T-cell (primary cell): ENCODE measurements at regions not wholly inside any gene's neighbourhood (a gene's known extent, or its start where the extent isn't known, plus 50 kb on each side); places are given as distances from the start of the nearest gene placed in this dataset.

Experiments used
- ATAC-seq, 4 experiments: fragments of 200-7000 bp in 3 of 4; fragments of 150-1000 bp in 1 of 4; cut with Tn5 transposase; replicated peaks in 1 of 4; 1 replicate in 3 of 4; 2 replicates in 1 of 4; pipeline ENCODE4 v1.10.0; 2021; ENCODE audit warnings: moderate library complexity in 3 of 4, mild to moderate bottlenecking in 2 of 4, moderate number of reproducible peaks in 1 of 4
- CTCF ChIA-PET, 2 donors: fragments of 300-600 bp; sonication (Branson Sonifier 250); formaldehyde crosslinking; loops; one replicate each; lab custom pipeline; 2022; ENCODE audit warnings: antibody characterized with exemption in 2 of 2; lab: Charles Lee
- POLR2A ChIA-PET, 2 donors: fragments of 300-600 bp; sonication (Branson Sonifier 250); formaldehyde crosslinking; loops; one replicate each; lab custom pipeline; 2022; ENCODE audit warnings: antibody characterized with exemption in 2 of 2; lab: Charles Lee
- DNase-seq, 35 experiments: peaks; one replicate each; pipeline versions ENCODE4 v3.0.0 to v3.0.0-alpha.2; 2013 to 2023
- H3K27ac ChIP-seq: one replicate; pipeline ENCODE4 v1.5.1; 2013; ENCODE audit warnings: low read length
- H3K27me3 ChIP-seq, 2 experiments: replicated peaks in 1 of 2; 1 replicate in 1 of 2; 2 replicates in 1 of 2; pipeline versions ENCODE4 v1.6.1 to v1.7.0; 2013; ENCODE audit warnings: low read length in 1 of 2, mixed read lengths in 1 of 2; ENCODE audit not compliant: control insufficient read depth in 2 of 2, insufficient read depth in 2 of 2; ENCODE audit errors: extremely low read depth in 1 of 2
- H3K36me3 ChIP-seq, 2 donors: 1 replicate in 1 of 2; 2 replicates in 1 of 2; pipeline versions ENCODE4 v1.6.1 to v1.7.0; 2013; ENCODE audit warnings: low read length in 1 of 2; ENCODE audit not compliant: control insufficient read depth in 2 of 2, insufficient read depth in 1 of 2; ENCODE audit errors: extremely low read depth in 1 of 2
- H3K4me1 ChIP-seq, 2 experiments: 1 replicate in 1 of 2; 2 replicates in 1 of 2; pipeline versions ENCODE4 v1.6.1 to v1.7.0; 2013; ENCODE audit warnings: low read length in 2 of 2, mixed read lengths in 1 of 2; ENCODE audit not compliant: insufficient read depth in 2 of 2, control insufficient read depth in 1 of 2; ENCODE audit errors: extremely low read depth in 1 of 2
- H3K4me3 ChIP-seq, 2 donors: 1 replicate in 1 of 2; 2 replicates in 1 of 2; pipeline versions ENCODE4 v1.5.1 to v1.7.0; 2013; ENCODE audit warnings: mild to moderate bottlenecking in 2 of 2, low read length in 1 of 2, moderate library complexity in 1 of 2; ENCODE audit not compliant: control insufficient read depth in 1 of 2; ENCODE audit errors: extremely low read depth in 1 of 2
- H3K9me3 ChIP-seq: 2 replicates; pipeline ENCODE4 v1.7.0; 2013
- H3K27ac Mint-ChIP-seq, 2 donors: one replicate each; pipeline ENCODE4 v1.8.0; 2020 to 2021; ENCODE audit warnings: mild to moderate bottlenecking in 2 of 2, mixed read lengths in 2 of 2
- H3K27me3 Mint-ChIP-seq, 2 donors: one replicate each; pipeline ENCODE4 v1.8.0; 2021 to 2022; ENCODE audit warnings: mixed read lengths in 2 of 2
- H3K36me3 Mint-ChIP-seq: one replicate; pipeline ENCODE4 v1.8.0; 2021; ENCODE audit warnings: mixed read lengths
- H3K4me1 Mint-ChIP-seq, 3 donors: one replicate each; pipeline ENCODE4 v1.8.0; 2020 to 2022; ENCODE audit warnings: mixed read lengths in 3 of 3, mild to moderate bottlenecking in 1 of 3
- H3K4me3 Mint-ChIP-seq, 3 donors: one replicate each; pipeline ENCODE4 v1.8.0; 2020 to 2022; ENCODE audit warnings: mild to moderate bottlenecking in 3 of 3, mixed read lengths in 3 of 3, moderate library complexity in 3 of 3
- H3K9me3 Mint-ChIP-seq, 3 donors: one replicate each; pipeline ENCODE4 v1.8.0; 2020 to 2022; ENCODE audit warnings: mixed read lengths in 3 of 3
- WGBS: methylation state at CpG from one replicate; pipeline ENCODE4 v1.1.5; 2013; ENCODE audit warnings: missing lambda C conversion rate; ENCODE audit not compliant: insufficient coverage; 5-methylcytosine and 5-hydroxymethylcytosine counted together

DNA sequence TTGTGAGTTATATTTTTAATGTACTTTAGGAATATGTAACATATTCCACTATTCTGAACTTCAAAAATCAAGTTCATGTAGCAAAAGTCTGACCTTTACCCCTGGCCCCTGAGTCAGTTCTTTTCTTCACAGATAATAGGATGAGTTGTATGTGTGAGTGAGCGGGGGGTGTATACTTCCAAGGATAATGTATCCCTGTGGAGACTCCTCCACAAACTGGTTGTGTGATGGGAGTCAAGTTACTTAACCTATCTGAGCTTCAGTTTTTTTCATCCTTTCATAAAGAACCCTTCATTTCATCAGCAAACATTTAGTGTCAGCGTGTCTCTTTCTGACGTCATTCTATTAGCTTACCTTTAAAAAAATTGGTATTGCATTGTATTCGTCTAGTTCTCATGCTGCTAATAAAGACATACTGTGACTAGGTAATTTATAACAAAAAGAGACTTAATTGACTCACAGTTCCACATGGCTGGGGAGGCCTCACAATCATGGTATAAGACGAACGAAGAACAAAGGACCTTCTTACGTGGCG lies 288.1 kb upstream of the GPC6 start:
- no peak overlapping the region for H3K27ac Mint-ChIP-seq
- ATAC-seq = no peak
- no peaks in the 10 kb centered on the region for H3K4me1 Mint-ChIP-seq
- H3K27ac ChIP-seq = no peak overlapping the region
- H3K27me3 Mint-ChIP-seq = no peaks in the 10 kb centered on the region
- no peaks in the 10 kb centered on the region for H3K36me3 Mint-ChIP-seq
- CTCF ChIA-PET = no interaction called here
- no peaks in the 10 kb centered on the region for H3K9me3 Mint-ChIP-seq
- no peaks in the 10 kb centered on the region for H3K4me1 ChIP-seq
- no peak overlapping the region for H3K4me3 Mint-ChIP-seq
- DNase-seq = no peak
- H3K36me3 ChIP-seq = no peaks in the 10 kb centered on the region
- WGBS = no CpG with 5 or more reads among the region's 8 CpGs
- no peak overlapping the region for H3K4me3 ChIP-seq
- POLR2A ChIA-PET = no interaction called here
- no peaks in the 10 kb centered on the region for H3K9me3 ChIP-seq
- H3K27me3 ChIP-seq = no peaks in the 10 kb centered on the region

GRCh38 chr13:92941167-92941566 lies 285.4 kb upstream of the GPC6 start:
- H3K27ac Mint-ChIP-seq = no peak overlapping the region
- ChIA-PET POLR2A (no interaction called here), CTCF (no interaction called here)
- H3K27me3 Mint-ChIP-seq = no peaks in the 10 kb centered on the region
- Histone ChIP-seq H3K4me1 (no peaks in the 10 kb centered on the region), H3K27me3 (no peaks in the 10 kb centered on the region), H3K36me3 (no peaks in the 10 kb centered on the region), H3K4me3 (no peak overlapping the region), H3K27ac (no peak overlapping the region), H3K9me3 (no peaks in the 10 kb centered on the region)
- no peaks in the 10 kb centered on the region for H3K4me1 Mint-ChIP-seq
- DNase-seq = no peak
- no peak overlapping the region for H3K4me3 Mint-ChIP-seq
- H3K9me3 Mint-ChIP-seq = peaks cover 0 to 3% (median 0%) of the 10 kb centered on the region in 3 donors
- no peak for ATAC-seq
- no peaks in the 10 kb centered on the region for H3K36me3 Mint-ChIP-seq

DNA sequence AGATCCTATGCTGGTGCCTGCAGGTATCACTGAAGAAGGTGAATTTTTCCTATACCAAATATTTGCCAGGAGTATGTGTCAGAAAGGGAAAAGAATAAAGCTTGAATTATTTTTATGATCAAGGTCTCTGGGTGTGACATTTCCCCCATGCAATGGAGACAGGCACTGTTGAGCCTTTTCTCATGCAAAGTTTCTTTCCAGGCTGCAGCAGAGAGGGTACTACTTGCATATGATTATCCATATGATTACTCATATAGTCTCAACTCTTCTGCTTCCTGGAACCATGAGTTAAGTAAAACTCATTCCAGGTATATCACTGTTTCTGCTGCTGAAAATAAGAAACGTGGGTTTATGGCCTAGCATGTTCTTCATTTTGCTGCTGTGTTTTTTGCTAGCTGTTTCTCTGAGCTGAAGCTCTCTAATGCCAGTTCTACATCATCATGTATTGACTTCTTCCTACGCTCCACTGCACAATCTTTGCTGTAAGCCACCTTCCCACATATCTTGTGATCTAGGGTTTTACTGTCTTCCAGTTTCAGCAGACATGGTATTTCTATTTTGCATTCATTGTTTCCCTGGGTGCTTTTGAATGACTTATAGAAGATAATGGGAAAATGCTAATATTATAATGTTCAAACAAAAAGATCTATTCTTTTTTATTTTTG lies 278.7 kb upstream of the GPC6 start:
- no peak for ATAC-seq
- H3K9me3 Mint-ChIP-seq = peaks cover 0 to 7% (median 4%) of the 10 kb centered on the region in 3 donors

DNA sequence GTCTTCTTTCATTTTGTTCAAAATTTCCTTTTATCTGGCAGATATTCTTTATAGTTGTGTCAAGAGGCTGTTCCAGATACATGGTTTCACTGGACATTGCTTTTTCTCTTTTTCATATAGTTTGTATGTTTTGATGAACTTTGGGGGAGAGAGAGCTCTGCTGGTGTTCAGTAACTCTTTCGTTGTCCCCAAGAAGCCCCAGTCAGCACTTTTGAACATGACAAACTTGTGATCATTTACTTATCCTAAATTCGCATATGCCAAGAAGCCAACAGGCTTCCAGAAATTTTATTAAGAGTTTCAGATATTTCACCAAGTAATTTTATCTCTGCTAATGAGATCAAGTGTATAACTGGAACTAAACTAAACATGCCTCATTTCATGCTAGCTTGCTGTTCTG lies 275.8 kb upstream of the GPC6 start:
- DNase-seq = no peak
- no CpG with 5 or more reads among the region's 2 CpGs for WGBS
- Histone ChIP-seq H3K36me3 (no peaks in the 10 kb centered on the region), H3K27ac (no peak overlapping the region), H3K9me3 (no peaks in the 10 kb centered on the region), H3K27me3 (no peaks in the 10 kb centered on the region), H3K4me1 (no peaks in the 10 kb centered on the region), H3K4me3 (no peak overlapping the region)
- Mint-ChIP-seq H3K4me3 (no peak overlapping the region), H3K4me1 (no peaks in the 10 kb centered on the region), H3K36me3 (no peaks in the 10 kb centered on the region), H3K27ac (no peak overlapping the region), H3K9me3 (peaks cover 0 to 4% (median 4%) of the 10 kb centered on the region in 3 donors), H3K27me3 (no peaks in the 10 kb centered on the region)
- ATAC-seq = no peak
- ChIA-PET CTCF (no interaction called here), POLR2A (no interaction called here)

More for the DNA sequence above, 278.7 kb upstream of the GPC6 start:
- POLR2A ChIA-PET = no interaction called here
- 40% methylated on average over 1 of the region's 2 CpGs for WGBS
- H3K4me1 ChIP-seq = no peaks in the 10 kb centered on the region
- H3K27me3 ChIP-seq = no peaks in the 10 kb centered on the region
- H3K27me3 Mint-ChIP-seq = no peaks in the 10 kb centered on the region
- no peaks in the 10 kb centered on the region for H3K36me3 Mint-ChIP-seq
- no peaks in the 10 kb centered on the region for H3K36me3 ChIP-seq
- no peak for DNase-seq
- no peak overlapping the region for H3K4me3 Mint-ChIP-seq
- H3K4me1 Mint-ChIP-seq = no peaks in the 10 kb centered on the region
- no peak overlapping the region for H3K27ac Mint-ChIP-seq
- CTCF ChIA-PET = no interaction called here
- no peak overlapping the region for H3K4me3 ChIP-seq
- no peak overlapping the region for H3K27ac ChIP-seq
- no peaks in the 10 kb centered on the region for H3K9me3 ChIP-seq

DNA sequence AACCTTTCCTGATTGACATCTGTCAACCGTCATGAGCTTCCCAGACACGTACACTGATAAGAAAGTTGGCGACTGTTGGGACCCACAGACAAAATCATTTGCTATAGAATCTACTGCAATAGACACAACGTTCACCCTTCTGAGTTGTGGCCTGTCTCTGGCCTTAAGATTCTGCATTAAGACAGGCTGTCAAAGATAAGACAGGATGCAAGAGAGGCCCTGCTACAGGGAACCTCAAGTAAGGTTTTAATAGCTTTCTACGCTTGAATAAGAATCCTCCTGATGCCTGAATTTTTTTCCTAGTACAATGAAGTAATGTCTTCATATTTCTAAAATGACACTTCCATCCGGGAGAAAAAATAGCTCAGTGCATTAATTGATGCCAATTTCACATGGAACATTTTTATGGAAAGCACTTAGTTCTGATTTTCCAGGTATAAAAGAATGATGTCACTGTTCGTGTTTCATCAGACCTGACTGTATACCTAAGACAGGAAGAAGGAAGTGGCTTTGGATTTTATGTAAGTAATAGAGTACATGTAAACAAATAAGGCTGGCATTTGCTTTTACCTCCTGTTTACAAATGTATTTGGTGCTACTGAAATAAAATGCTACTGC lies 275.2 kb upstream of the GPC6 start:
- POLR2A ChIA-PET = no interaction called here
- 68% methylated on average over 3 of the region's 7 CpGs for WGBS

GRCh38 chr13:92952161-92952560 lies 274.4 kb upstream of the GPC6 start:
- no peaks in the 10 kb centered on the region for H3K27me3 ChIP-seq
- H3K4me1 ChIP-seq = no peaks in the 10 kb centered on the region
- no peak for DNase-seq
- Mint-ChIP-seq H3K4me1 (no peaks in the 10 kb centered on the region), H3K27ac (no peak overlapping the region), H3K27me3 (no peaks in the 10 kb centered on the region), H3K9me3 (peaks cover 0 to 4% (median 4%) of the 10 kb centered on the region in 3 donors), H3K36me3 (no peaks in the 10 kb centered on the region), H3K4me3 (no peak overlapping the region)
- no peaks in the 10 kb centered on the region for H3K36me3 ChIP-seq
- ChIA-PET POLR2A (no interaction called here), CTCF (no interaction called here)
- no peak for ATAC-seq
- no CpG with 5 or more reads among the region's 4 CpGs for WGBS
- no peak overlapping the region for H3K4me3 ChIP-seq
- no peak overlapping the region for H3K27ac ChIP-seq
- H3K9me3 ChIP-seq = no peaks in the 10 kb centered on the region

More for the DNA sequence above, 275.2 kb upstream of the GPC6 start:
- no peak for ATAC-seq
- no peak for DNase-seq
- H3K27ac ChIP-seq = no peak overlapping the region
- Mint-ChIP-seq H3K36me3 (no peaks in the 10 kb centered on the region), H3K9me3 (peaks cover 0 to 4% (median 4%) of the 10 kb centered on the region in 3 donors), H3K27me3 (no peaks in the 10 kb centered on the region), H3K27ac (no peak overlapping the region), H3K4me1 (no peaks in the 10 kb centered on the region), H3K4me3 (no peak overlapping the region)
- H3K4me1 ChIP-seq = no peaks in the 10 kb centered on the region
- H3K4me3 ChIP-seq = no peak overlapping the region
- H3K36me3 ChIP-seq = no peaks in the 10 kb centered on the region
- H3K27me3 ChIP-seq = no peaks in the 10 kb centered on the region
- CTCF ChIA-PET = no interaction called here
- no peaks in the 10 kb centered on the region for H3K9me3 ChIP-seq
